ENCODE measurements at regions not wholly inside any gene's neighbourhood (a gene's known extent, or its start where the extent isn't known, plus 50 kb on each side); places are given as distances from the start of the nearest gene placed in this dataset.

GRCh38 chr4:36640876-36641275 lies 359.5 kb downstream of the DTHD1 start:
- Histone ChIP-seq H3K4me1 (ENCODE audit: control insufficient read depth in 1 of 2, insufficient read depth in 2 of 2, low read length in 2 of 2) (no peaks in the 10 kb centered on the region), H3K79me2 (ENCODE audit: insufficient read depth, low read length) (no peaks in the 10 kb centered on the region), H3K36me3 (replicated peaks in 1 of 2; ENCODE audit: control insufficient read depth in 1 of 2, insufficient read depth in 2 of 2, low read length in 2 of 2) (no peaks in the 10 kb centered on the region), H2AFZ (ENCODE audit: insufficient read depth, low read depth, low read length, poor library complexity, severe bottlenecking) (no peak overlapping the region), H3K27me3 (ENCODE audit: control insufficient read depth in 2 of 2, insufficient read depth in 2 of 2, low read length in 2 of 2) (no peaks in the 10 kb centered on the region), H4K20me1 (ENCODE audit: insufficient read depth, low read length) (no peaks in the 10 kb centered on the region), H3K9me3 (replicated peaks in 1 of 2; ENCODE audit: control insufficient read depth in 1 of 2, insufficient read depth in 1 of 2, low read length in 2 of 2) (no peaks in the 10 kb centered on the region), H3K27ac (ENCODE audit: low read depth in 1 of 2, low read length in 2 of 2) (no peak overlapping the region), H3K4me3 (replicated peaks in 1 of 3; ENCODE audit: low read depth in 2 of 3, low read length in 3 of 3) (no peak overlapping the region), H3K9ac (ENCODE audit: insufficient read depth, low read length, poor library complexity, severe bottlenecking) (no peak overlapping the region), H3K4me2 (replicated peaks; ENCODE audit: extremely low read depth, low read length, poor library complexity, severe bottlenecking) (no peak overlapping the region)
- Mint-ChIP-seq H3K27me3 (ENCODE audit: low read depth in 3 of 3) (peaks cover 0 to 1% (median 0%) of the 10 kb centered on the region in 3 donors), H3K9me3 (peaks cover 0 to 3% (median 0%) of the 10 kb centered on the region in 7 donors), H3K4me1 (no peaks in the 10 kb centered on the region), H3K4me3 (no peak overlapping the region), H3K27ac (no peak overlapping the region), H3K36me3 (no peaks in the 10 kb centered on the region)
- no peak for TF ChIP-seq CTCF (IDR thresholded peaks at IDR 0.05)
- WGBS (ENCODE audit: insufficient coverage): no CpG with 5 or more reads among the region's 2 CpGs
- intact Hi-C loops (cut with micrococcal nuclease): no loop called here
- DNase-seq: no peak

GRCh38 chr4:36651253-36651652 lies 369.8 kb downstream of the DTHD1 start:
- no peaks in the 10 kb centered on the region for H3K4me1 ChIP-seq (ENCODE audit: control insufficient read depth in 1 of 2, insufficient read depth in 2 of 2, low read length in 2 of 2)
- H3K4me2 ChIP-seq (replicated peaks; ENCODE audit: extremely low read depth, low read length, poor library complexity, severe bottlenecking): no peak overlapping the region
- H2AFZ ChIP-seq (ENCODE audit: insufficient read depth, low read depth, low read length, poor library complexity, severe bottlenecking): no peak overlapping the region
- no peak overlapping the region for H3K27ac Mint-ChIP-seq
- no peaks in the 10 kb centered on the region for H3K27me3 Mint-ChIP-seq (ENCODE audit: low read depth in 3 of 3)
- H3K4me1 Mint-ChIP-seq: no peaks in the 10 kb centered on the region
- H3K27ac ChIP-seq (ENCODE audit: low read depth in 1 of 2, low read length in 2 of 2): no peak overlapping the region
- no peak overlapping the region for H3K9ac ChIP-seq (ENCODE audit: insufficient read depth, low read length, poor library complexity, severe bottlenecking)
- no peaks in the 10 kb centered on the region for H3K36me3 ChIP-seq (replicated peaks in 1 of 2; ENCODE audit: control insufficient read depth in 1 of 2, insufficient read depth in 2 of 2, low read length in 2 of 2)
- no peaks in the 10 kb centered on the region for H3K36me3 Mint-ChIP-seq
- 85% methylated on average over 3 of the region's 3 CpGs for WGBS (ENCODE audit: insufficient coverage)
- H3K4me3 ChIP-seq (replicated peaks in 1 of 3; ENCODE audit: low read depth in 2 of 3, low read length in 3 of 3): no peak overlapping the region
- TF ChIP-seq CTCF (IDR thresholded peaks at IDR 0.05): no peak
- no peak for DNase-seq
- H4K20me1 ChIP-seq (ENCODE audit: insufficient read depth, low read length): no peaks in the 10 kb centered on the region
- H3K9me3 Mint-ChIP-seq: peaks cover 0 to 7% (median 0%) of the 10 kb centered on the region in 7 donors
- no peaks in the 10 kb centered on the region for H3K79me2 ChIP-seq (ENCODE audit: insufficient read depth, low read length)
- intact Hi-C loops (cut with micrococcal nuclease): no loop called here
- peaks cover 0 to 4% of the 10 kb centered on the region in 2 donors for H3K9me3 ChIP-seq (replicated peaks in 1 of 2; ENCODE audit: control insufficient read depth in 1 of 2, insufficient read depth in 1 of 2, low read length in 2 of 2)
- H3K27me3 ChIP-seq (ENCODE audit: control insufficient read depth in 2 of 2, insufficient read depth in 2 of 2, low read length in 2 of 2): no peaks in the 10 kb centered on the region
- H3K4me3 Mint-ChIP-seq: no peak overlapping the region
